GM12892 (cell line): ENCODE measurements at regions not wholly inside any gene's neighbourhood (a gene's known extent, or its start where the extent isn't known, plus 50 kb on each side); places are given as distances from the start of the nearest gene placed in this dataset.
"Not testable (repeated sequence)": the region's sequence is repeated elsewhere in the genome, so short reads cannot be mapped to it uniquely, and the experiment has no call there.

ENCODE experiments used
- DNase-seq: peaks from one replicate; pipeline ENCODE4 v3.0.0; 2011; ENCODE audit not compliant: insufficient read length
- FAIRE-seq: peaks from 2 replicates; lab custom pipeline; 2011; peaks lifted over from hg19 to GRCh38; lab: Jason Lieb, UNC
- POLR2A ChIP-seq: IDR thresholded peaks from 2 replicates; pipeline ENCODE4 v1.6.1; 2011; ENCODE audit warnings: low read depth, low read length, control low read depth
- POLR2AphosphoS5 ChIP-seq: IDR thresholded peaks from 2 replicates; pipeline ENCODE4 v1.6.1; 2011; ENCODE audit warnings: low read depth, low read length, control low read depth
- TAF1 ChIP-seq: IDR thresholded peaks from 2 replicates; pipeline ENCODE4 v1.6.1; 2011; ENCODE audit warnings: low read depth, mild to moderate bottlenecking, control low read depth, low read length, borderline replicate concordance

GRCh38 chr7:42650701-42651100 is 261.2 kb downstream of the C7orf25 start:
- no peak for DNase-seq
- no peak for TF ChIP-seq POLR2AphosphoS5
- no peak for TF ChIP-seq POLR2A
- TF ChIP-seq TAF1, result no peak
- no peak for FAIRE-seq

- FAIRE-seq (no peak), DNase-seq (no peak)
- no peak for TF ChIP-seq TAF1
- no peak for TF ChIP-seq POLR2A
- TF ChIP-seq POLR2AphosphoS5, result no peak
These were observed 261.7 kb downstream of the C7orf25 start for GRCh38 chr7:42650171-42650570.

GRCh38 chr7:42645906-42646305 is 266.0 kb downstream of the C7orf25 start:
- TF ChIP-seq POLR2A, result no peak
- no peak for TF ChIP-seq TAF1
- TF ChIP-seq POLR2AphosphoS5, result no peak
- DNase-seq, result no peak
- FAIRE-seq, result no peak

GRCh38 chr7:42642699-42643098 is 269.2 kb downstream of the C7orf25 start:
- no peak for DNase-seq
- FAIRE-seq, result no peak

GRCh38 chr7:42639930-42640329 is 271.9 kb downstream of the C7orf25 start:
- TF ChIP-seq POLR2AphosphoS5 (no peak), POLR2A (no peak), TAF1 (no peak)
- FAIRE-seq (no peak), DNase-seq (no peak)

More at GRCh38 chr7:42642699-42643098, 269.2 kb downstream of the C7orf25 start:
- TF ChIP-seq POLR2AphosphoS5 (no peak), POLR2A (no peak), TAF1 (no peak)

GRCh38 chr7:42636380-42636779 is 275.5 kb downstream of the C7orf25 start:
- not testable (repeated sequence) for DNase-seq, FAIRE-seq

- TF ChIP-seq POLR2A (no peak), TAF1 (no peak), POLR2AphosphoS5 (no peak)
- DNase-seq, result no peak
- no peak for FAIRE-seq
These were observed 283.8 kb downstream of the C7orf25 start for GRCh38 chr7:42628054-42628453.

- FAIRE-seq, result no peak
- TF ChIP-seq POLR2A, result no peak
- TF ChIP-seq POLR2AphosphoS5, result no peak
- no peak for TF ChIP-seq TAF1
- no peak for DNase-seq
These were observed 284.2 kb downstream of the C7orf25 start for GRCh38 chr7:42627626-42628025.

- FAIRE-seq, result no peak
- no peak for DNase-seq
- TF ChIP-seq TAF1 (no peak), POLR2A (no peak), POLR2AphosphoS5 (no peak)
These were observed 284.8 kb downstream of the C7orf25 start for GRCh38 chr7:42627101-42627500.

GRCh38 chr7:42625421-42625820 is 286.4 kb downstream of the C7orf25 start:
- DNase-seq, result no peak
- no peak for FAIRE-seq
- TF ChIP-seq POLR2A (no peak), POLR2AphosphoS5 (no peak), TAF1 (no peak)

GRCh38 chr7:42624471-42624870 is 287.4 kb downstream of the C7orf25 start:
- no peak for TF ChIP-seq POLR2AphosphoS5
- TF ChIP-seq POLR2A, result no peak
- no peak for TF ChIP-seq TAF1
- FAIRE-seq, result no peak
- DNase-seq, result no peak

- DNase-seq, result no peak
- no peak for FAIRE-seq
- TF ChIP-seq TAF1 (no peak), POLR2AphosphoS5 (no peak), POLR2A (no peak)
These were observed 290.2 kb downstream of the C7orf25 start for GRCh38 chr7:42621543-42622219.
